Sigmoid colon (tissue), 4 donors: ENCODE measurements at regions not wholly inside any gene's neighbourhood (a gene's known extent, or its start where the extent isn't known, plus 50 kb on each side); places are given as distances from the start of the nearest gene placed in this dataset.

ENCODE experiments used
- CTCF ChIP-seq, 4 experiments: fragments of 450-650 bp in 3 of 4; fragments of 200-600 bp in 1 of 4; IDR thresholded peaks; one replicate each; pipeline ENCODE4 v1.5.1; 2016 to 2019; ENCODE audit warnings: antibody characterized with exemption in 4 of 4, mild to moderate bottlenecking in 3 of 4, moderate library complexity in 2 of 4
- EP300 ChIP-seq, 4 donors: sonication (generic); formaldehyde crosslinking; IDR thresholded peaks; one replicate each; pipeline ENCODE4 v1.6.1; 2017; ENCODE audit warnings: antibody characterized with exemption in 4 of 4
- POLR2A ChIP-seq, 2 donors: fragments of 450-650 bp; IDR thresholded peaks; one replicate each; pipeline ENCODE4 v1.6.1; 2016; ENCODE audit warnings: antibody characterized with exemption in 2 of 2, mild to moderate bottlenecking in 2 of 2, moderate library complexity in 2 of 2
- POLR2AphosphoS5 ChIP-seq, 4 donors: sonication (generic); formaldehyde crosslinking; IDR thresholded peaks; one replicate each; pipeline ENCODE4 v1.6.1; 2017; ENCODE audit warnings: antibody characterized with exemption in 4 of 4

- no peak for TF ChIP-seq EP300 (IDR thresholded peaks at IDR 0.05)
- TF ChIP-seq CTCF (IDR thresholded peaks at IDR 0.05): no peak
- TF ChIP-seq POLR2A (IDR thresholded peaks at IDR 0.05): no peak
- no peak for TF ChIP-seq POLR2AphosphoS5 (IDR thresholded peaks at IDR 0.05)
Observed at GRCh38 chr2:35545301-35545700, 810.3 kb upstream of the CRIM1 start.
